Panc1 (cell line): ENCODE measurements at regions not wholly inside any gene's neighbourhood (a gene's known extent, or its start where the extent isn't known, plus 50 kb on each side); places are given as distances from the start of the nearest gene placed in this dataset.

Experiments
- ATAC-seq: fragments of 200-7000 bp; cut with Tn5 transposase; 2 replicates; pipeline ENCODE4 v1.9.1; 2020; ENCODE audit warnings: mild to moderate bottlenecking, moderate library complexity
- BruUV-seq: library from RNA; stranded (reverse); fragments of 400-500 nt; replicated peaks from 2 replicates; lab custom pipeline; 2021; lab: Mats Ljungman, UMichigan
- CTCF ChIA-PET: fragments of 300-600 bp; sonication (Branson Sonifier 250); formaldehyde crosslinking; loops from one replicate; lab custom pipeline; 2022; ENCODE audit warnings: antibody characterized with exemption; lab: Charles Lee
- POLR2A ChIA-PET: fragments of 300-600 bp; sonication (Branson Sonifier 250); formaldehyde crosslinking; loops from one replicate; lab custom pipeline; 2022; ENCODE audit warnings: antibody characterized with exemption; lab: Charles Lee
- DNase-seq: peaks from one replicate; pipeline ENCODE4 v3.0.0-alpha.2; 2010; ENCODE audit warnings: low read depth, low spot score
- H3K27ac ChIP-seq: 2 replicates; pipeline ENCODE4 v1.5.1; 2011; ENCODE audit warnings: mild to moderate bottlenecking, low read length, inconsistent platforms
- H3K27me3 ChIP-seq: fragments of 200-500 bp; sonication (Bioruptor generic); 2 replicates; pipeline ENCODE4 v1.6.0; 2014; ENCODE audit warnings: low read length, inconsistent platforms; ENCODE audit not compliant: control insufficient read depth, insufficient read depth
- H3K36me3 ChIP-seq: fragments of 200-500 bp; sonication (Bioruptor generic); 2 replicates; pipeline ENCODE4 v1.5.1; 2014; ENCODE audit warnings: inconsistent platforms, mild to moderate bottlenecking, low read length, moderate library complexity; ENCODE audit not compliant: control insufficient read depth, insufficient read depth
- H3K4me1 ChIP-seq: 2 replicates; pipeline ENCODE4 v1.5.1; 2011; ENCODE audit warnings: inconsistent platforms, mild to moderate bottlenecking, low read length, moderate library complexity; ENCODE audit not compliant: control insufficient read depth, insufficient read depth
- H3K4me3 ChIP-seq, 2 experiments: 2 replicates each; pipeline ENCODE4 v1.5.1; 2011 to 2012; ENCODE audit warnings: low read depth in 2 of 2, low read length in 2 of 2, mild to moderate bottlenecking in 2 of 2, inconsistent platforms in 1 of 2, moderate library complexity in 1 of 2
- H3K9me3 ChIP-seq: fragments of 200-500 bp; sonication (Bioruptor generic); 2 replicates; pipeline ENCODE4 v1.5.1; 2014; ENCODE audit warnings: low read depth, mild to moderate bottlenecking, inconsistent platforms, low read length, moderate library complexity; ENCODE audit not compliant: control insufficient read depth, insufficient read depth
- CTCF ChIP-seq: fragments of 450-650 bp; IDR thresholded peaks from 2 replicates; pipeline ENCODE4 v1.5.1; 2017; ENCODE audit warnings: mild to moderate bottlenecking
- POLR2AphosphoS5 ChIP-seq: IDR thresholded peaks from 2 replicates; pipeline ENCODE4 v1.6.1; 2012; ENCODE audit warnings: mild to moderate bottlenecking, low read depth, low read length, moderate library complexity
- REST ChIP-seq, 2 experiments: IDR thresholded peaks; 2 replicates each; pipeline ENCODE4 v1.6.1; 2011 to 2012; ENCODE audit warnings: low read depth in 2 of 2, control low read depth in 1 of 2, low read length in 1 of 2, mild to moderate bottlenecking in 1 of 2, moderate library complexity in 1 of 2; ENCODE audit not compliant: insufficient read depth in 1 of 2
- SIN3A ChIP-seq: IDR thresholded peaks from 2 replicates; pipeline ENCODE4 v1.6.1; 2012; ENCODE audit warnings: low read depth, mild to moderate bottlenecking, low read length, moderate library complexity, borderline replicate concordance; ENCODE audit not compliant: insufficient read depth
- TCF7L2 ChIP-seq: IDR thresholded peaks from 2 replicates; pipeline ENCODE4 v1.6.1; 2011; ENCODE audit warnings: mild to moderate bottlenecking, low read depth, low read length, inconsistent platforms
- in situ Hi-C: cut with HindIII; loops from 2 replicates; pipeline ENCODE4 v1.10.0; 2016; ENCODE audit warnings: low sequenced_read_pairs, low pct_unique_long_range_greater_than_20kb
- intact Hi-C: fragments of 100-400 bp; cut with micrococcal nuclease; formaldehyde crosslinking; loops from one replicate; pipeline ENCODE4 v1.10.0; 2022; ENCODE audit not compliant: unreplicated experiment

DNA sequence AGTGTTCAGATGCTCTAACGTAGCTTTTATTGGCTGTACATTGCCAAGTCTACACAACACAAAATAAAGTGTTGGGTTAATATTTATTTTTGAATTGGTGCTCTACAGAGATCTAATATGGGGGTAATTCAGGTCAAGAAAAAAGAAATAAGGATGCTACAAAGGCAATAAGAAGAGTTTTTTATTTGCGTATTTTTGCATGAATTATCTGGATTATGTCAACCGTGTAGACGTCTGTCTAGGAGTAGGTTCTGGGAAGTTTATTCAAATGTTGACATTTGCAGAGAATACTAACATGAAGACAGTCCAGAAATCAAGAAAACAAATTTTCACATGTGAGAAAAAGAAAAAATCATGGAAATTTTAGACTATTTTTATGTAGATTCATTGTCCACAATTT, 876.7 kb upstream of the POU3F3 start:
- POLR2A ChIA-PET, result no interaction called here
- Histone ChIP-seq H3K4me3 (no peak overlapping the region), H3K27ac (no peak overlapping the region), H3K27me3 (no peaks in the 10 kb centered on the region), H3K36me3 (no peaks in the 10 kb centered on the region), H3K4me1 (no peaks in the 10 kb centered on the region), H3K9me3 (no peaks in the 10 kb centered on the region)
- CTCF ChIA-PET, result no interaction called here
- in situ Hi-C loops (no loop called here), intact Hi-C loops (no loop called here)
- DNase-seq (no peak), ATAC-seq (no peak)
- no TSS peak for BruUV-seq
- TF ChIP-seq CTCF (no peak), TCF7L2 (no peak), SIN3A (no peak), POLR2AphosphoS5 (no peak), REST (IDR thresholded peaks at IDR 0.05; ENCODE audit: insufficient read depth in 1 of 2, low read depth in 2 of 2, low read length in 1 of 2) (no peak)

DNA sequence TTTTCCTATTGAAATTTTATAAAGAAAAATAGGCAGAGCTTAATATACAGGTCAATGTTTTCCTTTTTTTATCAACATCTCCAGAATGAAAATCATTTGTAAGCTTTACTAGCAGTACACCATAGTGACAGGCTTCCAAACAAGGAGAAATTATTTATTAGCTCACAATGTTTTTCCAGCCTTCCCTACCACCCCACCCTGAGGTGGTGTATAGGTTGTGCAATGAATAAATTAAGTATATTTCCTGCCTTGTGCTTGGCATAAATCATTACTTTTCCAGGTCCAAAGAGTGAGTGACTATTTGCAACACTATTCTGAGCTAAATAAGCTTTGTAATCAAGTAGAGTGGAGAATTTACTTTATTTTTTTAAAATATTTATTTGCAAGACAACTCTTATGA, 876.2 kb upstream of the POU3F3 start:
- Histone ChIP-seq H3K4me1 (no peaks in the 10 kb centered on the region), H3K27me3 (no peaks in the 10 kb centered on the region), H3K36me3 (no peaks in the 10 kb centered on the region), H3K4me3 (no peak overlapping the region), H3K9me3 (no peaks in the 10 kb centered on the region), H3K27ac (no peak overlapping the region)
- in situ Hi-C loops, result no loop called here
- intact Hi-C loops, result no loop called here
- TF ChIP-seq SIN3A (no peak), POLR2AphosphoS5 (no peak), REST (IDR thresholded peaks at IDR 0.05; ENCODE audit: insufficient read depth in 1 of 2, low read depth in 2 of 2, low read length in 1 of 2) (no peak), CTCF (no peak), TCF7L2 (no peak)
- DNase-seq, result no peak
- no TSS peak for BruUV-seq
- ATAC-seq, result no peak
- ChIA-PET POLR2A (no interaction called here), CTCF (no interaction called here)
